Nephron progenitor cell (in vitro differentiated cells): ENCODE measurements at regions not wholly inside any gene's neighbourhood (a gene's known extent, or its start where the extent isn't known, plus 50 kb on each side); places are given as distances from the start of the nearest gene placed in this dataset.

Source experiments
- DNase-seq: peaks from one replicate; pipeline ENCODE4 v3.0.0; 2021
- H3K27ac Mint-ChIP-seq: 2 replicates; pipeline ENCODE4 v1.8.0; 2021; ENCODE audit warnings: mild to moderate bottlenecking, moderate library complexity, mixed read lengths
- H3K27me3 Mint-ChIP-seq: 2 replicates; pipeline ENCODE4 v1.8.0; 2021; ENCODE audit warnings: mild to moderate bottlenecking, low read depth, mixed read lengths; ENCODE audit not compliant: poor library complexity
- H3K36me3 Mint-ChIP-seq: 2 replicates; pipeline ENCODE4 v1.8.0; 2021; ENCODE audit warnings: low read depth, mixed read lengths
- H3K4me1 Mint-ChIP-seq: 2 replicates; pipeline ENCODE4 v1.8.0; 2021; ENCODE audit warnings: mixed read lengths
- H3K4me3 Mint-ChIP-seq: 2 replicates; pipeline ENCODE4 v1.8.0; 2021; ENCODE audit warnings: mild to moderate bottlenecking, moderate library complexity, mixed read lengths
- H3K9me3 Mint-ChIP-seq: 2 replicates; pipeline ENCODE4 v1.8.0; 2021; ENCODE audit warnings: mild to moderate bottlenecking, moderate library complexity, mixed read lengths
- CTCF ChIP-seq: fragments of 200-600 bp; sonication (generic); IDR thresholded peaks from 2 replicates; pipeline ENCODE4 v1.5.0; 2021; ENCODE audit warnings: antibody characterized with exemption

- TF ChIP-seq CTCF = no peak
- no peak for DNase-seq
- Mint-ChIP-seq H3K27me3 (peaks cover 4% of the 10 kb centered on the region), H3K9me3 (peaks cover 18% of the 10 kb centered on the region), H3K27ac (peak overlapping the region; percentile 40), H3K4me3 (no peak overlapping the region), H3K36me3 (peaks cover 8% of the 10 kb centered on the region), H3K4me1 (peaks cover 55% of the 10 kb centered on the region)
These were observed 62.2 kb upstream of the ATP5PO start for GRCh38 chr21:33977721-33978369.

GRCh38 chr21:33977017-33977720 lies 61.6 kb upstream of the ATP5PO start:
- peaks cover 17% of the 10 kb centered on the region for H3K9me3 Mint-ChIP-seq
- no peak for TF ChIP-seq CTCF
- peaks cover 61% of the 10 kb centered on the region for H3K4me1 Mint-ChIP-seq
- peaks cover 8% of the 10 kb centered on the region for H3K36me3 Mint-ChIP-seq
- H3K27ac Mint-ChIP-seq = peak overlapping the region; percentile 98
- no peak overlapping the region for H3K4me3 Mint-ChIP-seq
- H3K27me3 Mint-ChIP-seq = peaks cover 3% of the 10 kb centered on the region
- DNase-seq = no peak

- DNase-seq = no peak
- H3K4me1 Mint-ChIP-seq = peaks cover 69% of the 10 kb centered on the region
These were observed 60.7 kb upstream of the ATP5PO start for GRCh38 chr21:33976082-33977016.

GRCh38 chr21:33975548-33976081 lies 60.0 kb upstream of the ATP5PO start:
- no peak for DNase-seq
- H3K36me3 Mint-ChIP-seq = no peaks in the 10 kb centered on the region
- peak overlapping the region; percentile 98 for H3K27ac Mint-ChIP-seq
- H3K4me3 Mint-ChIP-seq = peak overlapping the region; percentile 56
- no peaks in the 10 kb centered on the region for H3K27me3 Mint-ChIP-seq
- TF ChIP-seq CTCF = no peak
- H3K9me3 Mint-ChIP-seq = peaks cover 3% of the 10 kb centered on the region
- peaks cover 73% of the 10 kb centered on the region for H3K4me1 Mint-ChIP-seq

More at GRCh38 chr21:33976082-33977016, 60.7 kb upstream of the ATP5PO start:
- H3K9me3 Mint-ChIP-seq = peaks cover 10% of the 10 kb centered on the region
- peak overlapping the region; percentile 56 for H3K4me3 Mint-ChIP-seq
- H3K27ac Mint-ChIP-seq = peak overlapping the region; percentile 98
- H3K36me3 Mint-ChIP-seq = peaks cover 6% of the 10 kb centered on the region
- no peak for TF ChIP-seq CTCF
- H3K27me3 Mint-ChIP-seq = no peaks in the 10 kb centered on the region

GRCh38 chr21:33974513-33975468 lies 59.2 kb upstream of the ATP5PO start:
- Mint-ChIP-seq H3K36me3 (no peaks in the 10 kb centered on the region), H3K4me1 (peaks cover 78% of the 10 kb centered on the region), H3K27me3 (no peaks in the 10 kb centered on the region), H3K27ac (peak overlapping the region; percentile 93), H3K9me3 (no peaks in the 10 kb centered on the region), H3K4me3 (peak overlapping the region; percentile 21)
- no peak for DNase-seq
- TF ChIP-seq CTCF = no peak
